ENCODE measurements at regions not wholly inside any gene's neighbourhood (a gene's known extent, or its start where the extent isn't known, plus 50 kb on each side); places are given as distances from the start of the nearest gene placed in this dataset.

DNA sequence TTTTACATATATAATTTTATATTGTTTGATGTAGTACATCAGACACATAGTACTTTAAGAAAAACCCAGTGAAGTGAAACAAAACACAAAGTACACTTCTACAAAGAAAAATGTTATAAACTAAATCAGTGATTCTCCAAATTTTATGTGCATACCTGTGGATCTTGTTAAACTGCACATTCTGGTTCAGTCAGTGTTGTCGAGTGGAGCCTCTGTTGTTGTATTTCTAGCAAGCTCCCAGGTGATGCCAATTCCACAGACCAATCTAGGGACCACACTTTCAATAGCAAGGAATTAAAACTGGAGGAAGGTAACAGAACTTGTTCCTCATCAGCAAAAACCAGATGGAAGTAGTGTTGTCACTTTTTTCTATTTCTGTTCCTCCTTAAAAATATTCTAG lies 183.8 kb upstream of the CD180 start:
- no peak for DNase-seq

DNA sequence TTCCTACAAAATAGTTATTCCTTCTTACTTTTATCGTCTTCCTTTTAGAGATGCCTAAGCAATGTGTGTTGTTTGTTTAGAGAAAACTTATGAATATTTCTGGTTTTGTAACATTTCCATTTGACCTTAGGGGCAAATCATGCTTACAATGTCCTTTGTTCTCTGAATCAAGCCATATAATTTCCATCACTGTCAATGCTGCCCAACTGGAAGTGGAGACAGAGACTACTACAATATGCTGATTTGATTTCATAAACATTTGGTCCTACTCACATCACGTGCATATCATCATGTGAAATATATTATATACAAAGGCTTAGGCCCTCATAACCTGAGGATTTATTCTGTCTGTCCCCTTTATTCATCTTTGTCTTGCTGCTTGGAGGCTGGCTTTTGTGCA lies 183.2 kb upstream of the CD180 start:
- DNase-seq: no peak

DNA sequence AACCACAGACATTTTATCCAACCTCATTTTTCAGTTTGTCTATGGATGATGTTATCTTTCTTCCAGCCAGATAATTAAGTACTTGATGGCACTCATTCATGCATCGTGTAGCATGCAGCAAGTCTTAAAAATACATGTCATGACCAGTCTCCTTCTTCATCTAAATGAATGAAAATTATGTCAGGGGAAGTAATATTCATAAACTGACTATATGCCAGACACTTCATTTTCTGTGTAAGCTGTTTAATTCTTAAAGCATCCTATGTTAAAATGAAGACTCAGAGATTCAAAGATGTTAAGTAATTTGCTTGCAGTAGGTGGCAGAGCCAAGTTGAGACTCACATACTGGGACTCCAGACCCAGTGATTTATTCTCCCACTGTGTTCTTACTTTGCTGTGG lies 181.7 kb upstream of the CD180 start:
- no peak for DNase-seq

DNA sequence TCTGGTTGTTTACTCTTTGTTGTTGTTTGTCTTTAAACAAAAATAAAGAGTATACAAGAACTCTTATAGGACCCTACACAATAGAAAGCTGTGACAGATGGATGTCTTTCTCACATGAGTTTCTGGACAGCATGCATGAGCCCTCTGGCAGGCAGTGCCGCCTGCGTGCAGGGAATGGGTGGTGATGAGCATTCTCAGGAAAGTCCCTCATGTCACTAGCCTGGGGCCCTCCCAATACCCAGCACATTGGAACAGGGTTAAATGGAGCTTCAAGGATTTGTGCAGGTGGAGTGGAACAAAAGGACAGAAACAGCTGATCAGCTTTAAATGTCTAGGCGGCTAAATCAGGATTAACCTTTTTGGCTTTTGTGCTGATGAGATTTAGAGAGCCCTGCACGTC lies 181.0 kb upstream of the CD180 start:
- no peak for DNase-seq

DNA sequence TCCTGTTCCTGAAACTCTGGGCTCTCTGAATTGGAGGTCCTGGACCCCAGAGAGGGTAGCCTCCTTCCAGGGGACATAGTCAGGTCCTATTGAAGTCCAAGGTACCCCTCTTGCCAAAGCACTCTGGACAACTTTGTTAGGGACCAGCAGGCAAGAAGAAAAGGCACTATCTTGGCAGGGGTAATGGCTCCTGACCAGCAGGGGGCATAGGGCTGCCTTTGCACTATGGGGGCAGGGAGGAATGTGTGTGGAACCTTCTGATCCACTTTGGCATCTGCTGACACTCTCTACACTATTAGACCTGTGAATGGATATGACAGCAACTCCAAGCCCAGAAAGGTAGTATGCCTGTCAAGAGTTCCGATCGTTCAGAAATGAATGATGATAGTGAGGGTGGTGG lies 179.0 kb upstream of the CD180 start:
- DNase-seq: no peak

DNA sequence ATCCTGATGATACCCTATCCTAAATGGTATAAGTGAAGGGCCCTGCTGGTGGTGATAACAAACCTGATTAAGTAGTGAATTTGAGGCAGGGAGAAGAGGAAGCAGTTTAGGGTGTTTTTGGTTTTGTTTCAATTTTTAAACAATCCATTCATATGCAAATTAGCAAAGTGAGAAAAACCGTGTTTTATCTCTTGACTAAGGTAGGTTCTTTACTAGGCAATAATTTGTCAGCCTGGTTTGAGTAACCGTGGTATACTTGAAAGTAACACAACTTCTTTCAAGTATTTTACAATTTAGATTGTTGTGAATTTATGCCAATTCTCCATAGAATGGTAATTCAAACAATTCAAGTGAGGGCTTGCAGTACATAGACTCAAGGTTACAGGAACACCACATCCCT lies 177.8 kb upstream of the CD180 start:
- no peak for DNase-seq

DNA sequence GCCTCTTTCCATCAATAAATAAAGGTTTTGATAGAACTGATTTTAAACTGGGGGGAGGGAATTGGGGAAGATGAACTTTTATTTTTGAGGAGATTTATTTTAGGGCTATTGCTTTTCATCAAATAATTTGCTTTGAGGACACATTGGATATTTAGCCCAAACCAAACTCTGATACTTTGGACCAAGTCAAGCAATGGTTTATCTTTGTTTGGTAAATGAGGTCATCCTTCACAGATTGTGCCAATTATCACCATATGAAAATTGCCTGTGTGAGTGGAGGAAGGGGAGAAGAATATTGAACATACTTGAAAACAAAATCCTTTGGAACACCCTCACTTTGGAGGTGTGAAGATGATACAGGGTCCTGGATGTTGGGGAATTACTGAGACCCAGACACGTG lies 176.9 kb upstream of the CD180 start:
- DNase-seq: no peak

DNA sequence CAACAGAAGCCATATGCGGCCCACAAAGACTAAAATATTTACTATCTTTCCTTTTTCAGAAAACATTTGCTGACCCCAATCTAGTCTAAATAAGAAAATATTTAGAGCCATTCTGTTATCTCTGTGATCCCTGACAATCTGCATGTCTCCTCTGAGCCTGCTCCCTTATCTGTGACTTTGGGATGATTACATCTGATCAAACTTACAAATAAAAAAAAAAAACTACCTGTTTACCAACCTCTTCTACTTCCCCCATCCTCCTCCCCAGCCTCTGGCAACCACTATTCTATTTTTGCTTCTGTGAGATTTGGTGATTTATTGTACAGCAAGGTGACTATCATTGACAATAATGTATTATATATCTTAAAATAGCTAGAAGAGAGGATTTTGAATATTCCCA lies 176.3 kb upstream of the CD180 start:
- DNase-seq: no peak

DNA sequence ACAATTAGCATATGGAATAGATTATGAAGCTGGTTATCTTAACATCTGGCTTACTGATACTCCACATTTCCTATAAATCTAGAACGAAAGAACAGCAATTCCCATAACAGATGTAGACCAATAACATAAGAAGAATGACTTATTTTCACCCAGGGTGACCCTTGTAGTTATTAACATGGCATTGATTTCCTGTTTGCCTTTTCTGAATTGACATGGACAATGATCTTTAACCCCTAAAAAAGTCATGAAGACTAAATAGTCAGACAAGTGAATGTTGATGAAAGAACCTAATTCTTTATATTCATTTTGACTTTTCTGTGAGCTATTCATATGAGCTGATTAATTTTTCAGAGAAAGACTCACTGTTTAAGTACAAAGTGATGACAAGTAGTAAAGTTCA lies 175.3 kb upstream of the CD180 start:
- DNase-seq: no peak

DNA sequence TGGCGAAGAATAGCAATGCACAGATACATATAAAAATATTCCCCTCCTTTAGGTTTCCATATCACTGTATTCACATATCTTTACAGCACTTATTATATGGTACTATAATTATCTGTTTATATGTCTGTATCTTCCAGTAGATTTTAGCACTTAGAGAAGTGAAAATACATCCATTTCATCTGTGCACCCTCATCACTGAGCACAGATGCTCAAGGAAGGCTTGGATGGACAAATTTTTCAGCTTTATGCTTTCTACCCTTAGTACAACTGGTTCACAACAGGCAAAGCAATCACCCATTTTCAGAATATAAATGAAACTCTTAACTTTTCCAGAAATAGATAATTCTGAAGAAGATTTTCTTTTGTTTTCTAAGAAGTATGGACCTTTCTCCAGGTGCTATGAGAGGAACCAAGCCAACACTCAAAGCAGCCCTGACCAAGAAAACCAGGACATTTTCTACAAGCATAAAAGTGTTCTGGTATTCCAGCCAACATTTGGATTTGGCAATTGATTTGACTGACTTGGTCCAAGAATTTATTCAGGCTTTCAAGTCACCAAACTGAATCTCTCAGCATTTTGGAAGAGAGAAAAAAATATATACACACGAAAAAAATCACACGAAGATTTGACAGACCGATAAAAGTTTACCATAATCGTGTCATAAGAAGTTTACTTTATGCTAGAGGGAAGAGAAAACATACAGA lies 170.2 kb upstream of the CD180 start:
- DNase-seq: no peak

DNA sequence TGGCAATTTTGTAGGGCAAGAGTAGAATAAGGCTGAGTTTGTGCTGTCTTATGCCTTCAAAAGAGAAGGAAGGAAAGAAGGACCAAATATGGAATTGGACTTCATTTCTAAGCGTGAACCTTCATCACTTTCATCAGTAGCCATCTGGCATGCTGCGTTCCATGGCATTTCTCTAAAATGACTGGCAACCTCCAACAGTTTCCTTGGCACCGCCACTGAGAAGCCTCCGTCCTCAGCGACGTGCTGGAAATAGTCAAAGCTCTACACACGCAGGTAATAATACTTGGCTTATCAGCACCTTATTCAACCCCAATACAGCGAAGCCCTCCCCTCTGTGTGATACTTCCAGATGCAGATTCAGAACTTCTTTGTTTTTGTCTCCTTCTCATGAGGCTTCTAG lies 169.7 kb upstream of the CD180 start:
- DNase-seq: no peak

DNA sequence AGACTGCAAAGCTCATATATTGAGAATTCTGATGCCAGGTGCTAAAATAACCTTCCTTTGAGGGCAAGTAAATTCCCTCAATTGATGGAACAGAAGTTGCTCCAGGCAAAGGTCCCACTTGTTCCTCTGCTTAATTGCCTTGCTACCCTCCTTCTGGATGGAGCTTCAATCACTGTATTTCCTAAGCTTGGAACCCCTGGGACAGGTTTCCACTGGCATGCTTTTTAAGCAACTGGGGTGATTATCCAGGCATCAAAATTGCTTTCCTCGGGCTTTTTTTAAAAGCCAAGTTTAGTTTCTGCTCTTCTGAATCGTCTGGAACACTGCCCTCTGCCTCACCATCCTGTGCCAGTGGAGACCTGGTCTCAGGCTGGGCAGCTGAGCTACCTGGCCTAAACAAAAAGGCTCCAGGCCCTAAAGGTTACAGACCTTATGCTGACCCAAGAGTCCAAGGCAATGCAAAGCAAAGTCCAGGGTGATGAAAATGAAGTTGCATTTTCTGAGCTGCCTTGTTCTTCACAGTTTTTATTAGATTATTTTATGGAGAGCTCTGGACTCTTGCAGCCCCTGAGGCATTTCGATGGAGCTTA lies 167.9 kb upstream of the CD180 start:
- no peak for DNase-seq

DNA sequence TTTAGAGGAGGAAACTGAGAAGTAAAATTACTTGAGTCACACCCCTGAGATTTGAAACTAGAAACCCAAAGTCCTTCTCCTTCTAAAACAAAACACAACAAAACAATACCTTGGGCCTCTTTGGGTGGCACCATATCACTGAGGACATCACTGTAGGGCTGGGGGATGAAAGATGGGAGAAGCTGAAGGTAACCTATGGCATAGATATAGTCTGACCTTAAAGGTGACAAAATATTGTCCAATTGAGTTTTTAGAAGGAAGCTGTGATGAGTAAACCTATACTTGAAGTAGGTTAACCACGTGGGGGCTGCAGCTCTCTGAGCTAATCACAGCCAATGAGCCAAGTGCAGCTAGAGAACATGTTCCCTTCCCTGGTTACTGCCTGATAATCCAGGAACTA lies 167.4 kb upstream of the CD180 start:
- no peak for DNase-seq

DNA sequence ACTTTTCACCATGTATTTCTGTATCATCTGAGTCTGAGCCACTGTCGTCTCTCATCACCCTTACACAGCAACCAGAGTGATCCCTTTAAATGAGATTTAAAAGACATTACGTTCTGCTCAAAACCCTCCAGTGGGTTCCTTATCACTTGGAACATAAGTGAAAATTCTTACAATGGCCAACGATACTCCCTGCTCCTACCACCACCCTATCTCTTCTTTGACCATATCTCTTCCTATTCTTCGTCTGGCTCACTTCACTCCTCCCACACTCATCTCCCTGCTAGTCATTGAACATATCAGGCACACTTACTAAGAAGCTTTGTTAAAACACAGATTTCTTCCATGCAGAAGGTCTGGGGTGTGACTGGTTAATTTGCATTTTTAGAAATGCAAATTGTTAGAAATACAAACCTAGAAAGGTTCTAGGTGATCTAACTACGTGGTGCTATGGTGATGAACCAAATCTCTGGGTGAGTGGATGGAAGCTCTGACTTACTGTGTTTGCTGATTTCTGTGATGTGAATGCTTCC lies 166.6 kb upstream of the CD180 start:
- no peak for DNase-seq

DNA sequence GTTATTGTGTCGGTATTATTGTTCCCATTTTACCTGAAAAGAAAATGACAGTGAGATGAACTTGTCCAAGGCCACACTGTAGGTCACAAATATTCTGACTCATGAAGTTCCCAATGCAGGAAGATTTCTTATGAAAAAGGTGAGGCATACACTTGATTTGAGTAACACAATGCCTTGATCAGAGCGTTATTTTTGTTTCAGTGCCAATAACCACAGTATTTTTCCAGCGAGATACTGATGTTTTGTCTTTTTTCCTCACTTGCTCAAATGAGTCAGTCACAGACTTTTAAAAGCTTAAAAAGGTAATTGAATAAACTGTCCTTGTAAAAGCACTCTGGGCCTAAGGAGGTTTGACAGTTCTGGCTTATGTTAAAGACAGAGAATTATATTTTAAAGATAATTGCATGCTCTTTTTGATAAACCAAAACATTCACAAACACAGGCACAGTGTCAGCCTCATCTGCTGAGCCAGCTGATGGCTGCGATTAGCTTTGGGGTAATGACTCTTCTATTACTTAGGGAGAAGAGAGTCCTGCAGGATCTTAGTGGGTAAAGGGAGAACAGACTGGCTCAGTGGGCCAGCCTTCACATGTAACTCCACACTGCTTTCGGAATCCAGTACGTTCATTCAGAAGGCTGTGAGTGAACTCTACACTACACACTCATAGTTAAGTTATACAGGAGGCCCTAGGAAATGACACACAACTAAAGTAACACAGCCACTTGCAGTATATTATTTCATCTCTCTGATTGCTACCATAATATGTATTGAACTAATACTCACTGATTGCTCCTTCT lies 165.5 kb upstream of the CD180 start:
- no peak for DNase-seq

DNA sequence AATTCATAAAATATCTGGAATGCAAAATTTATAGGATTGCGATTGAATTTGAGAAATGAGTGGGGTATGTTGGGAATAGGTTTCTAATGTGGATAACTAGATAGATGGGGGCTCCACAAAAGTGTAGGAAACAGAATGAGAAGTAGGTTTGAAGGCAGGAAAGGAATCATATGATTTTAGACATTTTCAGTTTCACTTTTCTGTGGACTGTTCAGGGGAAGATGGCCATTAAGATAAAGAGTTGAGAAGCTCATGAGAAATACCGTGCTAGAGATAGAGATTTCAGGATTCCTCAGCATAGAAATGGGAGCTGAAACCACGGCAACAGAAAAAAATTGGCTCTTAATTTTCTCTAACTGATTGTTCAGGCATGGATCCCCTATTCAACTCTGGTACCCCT lies 163.4 kb upstream of the CD180 start:
- DNase-seq: no peak

DNA sequence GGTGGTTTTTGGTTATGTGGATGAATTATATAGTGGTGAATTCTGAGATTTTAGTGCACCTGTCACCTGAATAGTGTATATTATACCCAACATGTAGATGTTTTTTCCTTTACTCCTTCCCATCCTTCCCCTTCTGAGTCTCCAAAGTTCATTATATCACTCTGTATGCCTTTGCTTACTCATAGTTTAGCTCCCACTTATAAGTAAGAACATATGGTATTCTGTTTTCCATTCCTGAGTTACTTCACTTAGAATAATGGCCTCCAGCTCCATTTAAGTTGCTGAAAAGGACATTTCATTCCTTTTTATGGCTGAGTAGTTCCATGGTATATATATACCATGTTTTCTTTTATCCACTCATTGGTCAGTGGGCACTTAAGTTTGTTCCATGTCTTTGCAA lies 161.6 kb upstream of the CD180 start:
- DNase-seq: no peak

DNA sequence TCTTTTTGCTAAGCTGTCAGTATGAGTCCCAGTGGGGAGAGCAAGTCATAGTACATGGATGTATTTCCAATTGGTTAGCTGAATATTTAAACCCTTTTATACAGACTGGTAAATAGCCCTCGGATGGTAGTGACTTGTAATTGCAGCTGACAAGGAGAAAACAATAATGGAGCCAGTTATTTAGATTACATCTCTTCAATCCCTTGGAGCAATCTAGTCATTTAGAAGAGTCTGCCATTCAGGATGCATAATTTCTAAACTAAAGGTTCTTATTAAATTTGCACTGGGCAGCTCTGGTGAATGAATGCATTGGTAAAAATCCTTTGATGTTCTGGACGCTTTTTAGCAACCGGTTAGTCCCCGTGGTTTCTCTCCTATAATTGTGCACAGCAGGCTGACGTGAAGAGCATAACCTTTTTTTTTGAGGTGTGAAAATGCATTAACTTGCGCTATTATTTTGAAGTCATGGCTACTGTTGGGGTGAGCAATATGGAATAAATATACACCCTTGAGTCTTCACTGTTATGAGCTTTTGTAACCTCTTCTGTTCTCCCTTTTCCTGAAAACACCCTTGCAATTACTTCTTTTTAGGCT lies 158.6 kb upstream of the CD180 start:
- DNase-seq: no peak

DNA sequence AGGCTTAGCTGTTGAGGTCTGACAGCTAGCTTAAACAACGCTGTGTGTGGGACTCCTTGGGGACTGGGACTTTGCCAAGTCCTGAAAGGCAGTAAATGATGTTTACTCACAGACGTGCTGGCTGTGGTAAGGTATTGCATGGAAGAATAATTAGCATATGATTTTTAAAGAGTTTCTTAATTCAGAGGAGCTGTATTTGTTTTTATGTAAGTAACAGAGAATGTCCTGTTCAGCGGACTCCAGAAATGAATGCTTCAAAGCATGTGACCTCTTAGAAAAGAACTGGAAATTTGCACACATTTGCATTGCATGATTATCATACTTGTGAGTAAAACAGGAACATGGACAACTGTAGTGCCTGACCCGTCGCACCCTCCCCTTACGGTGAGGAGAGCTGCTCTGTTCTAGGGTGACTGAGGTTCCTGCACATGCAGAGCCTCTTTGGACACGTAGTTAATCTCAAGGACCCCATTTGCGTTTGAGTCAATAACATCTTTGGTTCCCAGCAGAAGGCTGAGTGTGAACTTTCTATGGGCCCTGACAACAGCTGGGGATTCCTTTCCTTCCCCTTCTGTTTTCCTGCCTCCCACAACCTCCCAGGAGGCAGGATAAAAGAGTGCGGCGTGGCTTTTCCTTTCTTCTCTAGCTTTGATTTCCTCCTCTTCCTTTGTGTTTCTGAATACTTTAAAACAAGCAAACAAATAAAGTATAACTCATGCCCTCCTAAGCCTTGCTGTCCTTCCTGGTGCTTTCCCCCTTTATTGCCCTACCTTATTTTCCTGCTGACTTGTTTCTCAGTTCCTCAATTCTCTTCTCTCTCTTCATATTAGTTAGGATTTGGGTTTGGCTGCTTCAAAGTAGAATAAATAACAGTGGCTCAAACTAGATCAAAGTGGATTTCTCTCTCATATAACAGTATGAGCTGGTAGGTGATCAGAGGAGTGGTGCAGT lies 157.2 kb upstream of the CD180 start:
- DNase-seq: peak; percentile 40

DNA sequence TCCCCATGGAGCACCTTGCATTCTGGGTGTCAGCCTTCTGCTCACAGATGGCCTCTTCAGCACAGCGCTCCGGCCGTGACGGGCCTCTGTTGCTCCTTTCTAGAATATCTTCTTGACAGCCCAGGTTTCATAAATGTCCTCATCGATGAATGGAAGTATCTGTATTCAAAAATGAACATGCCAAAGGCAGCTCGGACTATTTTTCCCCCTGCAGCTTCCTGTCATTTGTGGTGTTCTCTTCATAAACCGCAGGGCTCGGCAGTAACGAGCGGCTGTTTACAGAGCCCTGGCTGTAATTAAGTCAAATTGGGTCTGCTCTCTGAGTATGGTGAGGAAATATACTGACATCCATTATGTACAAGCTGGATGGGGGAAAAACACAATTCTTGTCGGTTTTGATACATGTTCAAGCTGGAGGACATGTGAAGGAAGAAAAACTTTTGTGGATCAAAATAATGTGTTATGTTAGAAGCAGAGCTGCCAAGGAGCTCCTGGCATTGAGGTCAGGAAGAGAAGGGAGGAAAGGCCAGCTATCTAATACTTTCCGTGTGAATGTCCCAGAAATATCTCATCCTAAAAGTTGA lies 154.1 kb upstream of the CD180 start:
- peak; percentile 35 for DNase-seq

DNA sequence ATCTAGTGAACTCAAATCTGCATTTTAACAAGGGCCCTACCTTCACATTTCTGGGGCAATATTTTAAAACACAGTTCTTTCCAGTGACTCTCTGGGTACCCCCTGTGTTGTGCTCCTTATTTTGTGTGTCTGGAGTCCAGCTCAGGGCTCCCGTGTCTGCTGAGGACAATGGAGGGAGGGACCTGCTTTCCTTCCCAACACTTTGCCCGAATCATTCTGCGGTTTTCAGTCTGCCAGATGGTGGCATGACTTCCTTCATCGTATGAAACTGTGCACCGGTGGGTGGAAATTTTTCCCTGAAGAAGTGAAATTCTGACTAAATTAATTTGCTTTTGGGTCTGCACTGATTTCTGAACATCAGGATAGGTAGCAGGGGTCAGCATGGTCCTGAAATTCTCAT lies 153.6 kb upstream of the CD180 start:
- peak; percentile 12 for DNase-seq

DNA sequence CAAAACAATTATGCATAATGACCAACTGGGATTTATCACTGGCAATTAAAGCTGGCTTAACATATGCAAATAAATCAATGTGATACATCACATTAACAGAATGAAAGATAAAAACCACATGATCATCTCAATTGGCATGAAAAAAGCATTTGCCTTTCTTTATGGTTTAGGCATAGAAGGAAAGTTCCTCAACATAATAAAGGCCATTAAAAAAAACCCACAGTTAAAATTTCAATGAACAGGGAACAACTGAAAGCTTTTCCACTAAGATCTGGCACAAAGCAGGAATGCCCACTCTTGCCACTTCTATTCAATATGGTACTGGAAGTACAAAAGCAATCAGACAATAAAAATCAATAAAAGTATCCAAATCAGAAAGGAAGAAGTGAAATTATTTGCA lies 151.2 kb upstream of the CD180 start:
- DNase-seq: no peak

All from DMS153 (cell line).